ENCODE measurements at regions not wholly inside any gene's neighbourhood (a gene's known extent, or its start where the extent isn't known, plus 50 kb on each side); places are given as distances from the start of the nearest gene placed in this dataset.

GRCh38 chr2:82124629-82125028 lies 1820.1 kb upstream of the LRRTM1 start:
- Histone ChIP-seq H3K27me3 (ENCODE audit: low read length) (no peaks in the 10 kb centered on the region), H4K20me1 (ENCODE audit: low read depth, low read length) (no peaks in the 10 kb centered on the region), H3K36me3 (ENCODE audit: low read length) (no peaks in the 10 kb centered on the region), H3K27ac (ENCODE audit: low read depth, low read length) (no peak overlapping the region), H3K9me2 (replicated peaks; ENCODE audit: insufficient read depth, low read length) (no peaks in the 10 kb centered on the region), H3K79me2 (ENCODE audit: insufficient read depth, low read length) (no peaks in the 10 kb centered on the region), H3K4me2 (ENCODE audit: low read depth, low read length, poor library complexity, severe bottlenecking) (no peak overlapping the region), H2AFZ (ENCODE audit: low read depth, low read length, severe bottlenecking) (no peak overlapping the region), H3F3A (ENCODE audit: insufficient read depth) (no peaks in the 10 kb centered on the region), H3K9me3 (ENCODE audit: insufficient read depth, low read length) (no peaks in the 10 kb centered on the region), H3K9ac (ENCODE audit: low read length) (no peak overlapping the region), H3K4me3 (ENCODE audit: insufficient read depth, low read length, poor library complexity, severe bottlenecking) (no peak overlapping the region)
- TF ChIP-seq EZH2phosphoT487 (conservative IDR thresholded peaks at IDR 0.05; ENCODE audit: low read length): no peak
- TF ChIP-seq, protein P1, sequence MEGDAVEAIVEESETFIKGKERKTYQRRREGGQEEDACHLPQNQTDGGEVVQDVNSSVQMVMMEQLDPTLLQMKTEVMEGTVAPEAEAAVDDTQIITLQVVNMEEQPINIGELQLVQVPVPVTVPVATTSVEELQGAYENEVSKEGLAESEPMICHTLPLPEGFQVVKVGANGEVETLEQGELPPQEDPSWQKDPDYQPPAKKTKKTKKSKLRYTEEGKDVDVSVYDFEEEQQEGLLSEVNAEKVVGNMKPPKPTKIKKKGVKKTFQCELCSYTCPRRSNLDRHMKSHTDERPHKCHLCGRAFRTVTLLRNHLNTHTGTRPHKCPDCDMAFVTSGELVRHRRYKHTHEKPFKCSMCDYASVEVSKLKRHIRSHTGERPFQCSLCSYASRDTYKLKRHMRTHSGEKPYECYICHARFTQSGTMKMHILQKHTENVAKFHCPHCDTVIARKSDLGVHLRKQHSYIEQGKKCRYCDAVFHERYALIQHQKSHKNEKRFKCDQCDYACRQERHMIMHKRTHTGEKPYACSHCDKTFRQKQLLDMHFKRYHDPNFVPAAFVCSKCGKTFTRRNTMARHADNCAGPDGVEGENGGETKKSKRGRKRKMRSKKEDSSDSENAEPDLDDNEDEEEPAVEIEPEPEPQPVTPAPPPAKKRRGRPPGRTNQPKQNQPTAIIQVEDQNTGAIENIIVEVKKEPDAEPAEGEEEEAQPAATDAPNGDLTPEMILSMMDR (IDR thresholded peaks at IDR 0.05; ENCODE audit: insufficient read depth, low read length, poor library complexity, severe bottlenecking): no peak

GRCh38 chr2:82120654-82121053 lies 1816.1 kb upstream of the LRRTM1 start:
- H2AFZ ChIP-seq (ENCODE audit: low read depth, low read length, severe bottlenecking): no peak overlapping the region
- H3K9me2 ChIP-seq (replicated peaks; ENCODE audit: insufficient read depth, low read length): no peaks in the 10 kb centered on the region
- H3K27ac ChIP-seq (ENCODE audit: low read depth, low read length): no peak overlapping the region
- no peak overlapping the region for H3K9ac ChIP-seq (ENCODE audit: low read length)
- no peaks in the 10 kb centered on the region for H3F3A ChIP-seq (ENCODE audit: insufficient read depth)
- TF ChIP-seq, protein P1 (IDR thresholded peaks at IDR 0.05; ENCODE audit: insufficient read depth, low read length, poor library complexity, severe bottlenecking): no peak
- no peak for TF ChIP-seq EZH2phosphoT487 (conservative IDR thresholded peaks at IDR 0.05; ENCODE audit: low read length)
- no peak overlapping the region for H3K4me3 ChIP-seq (ENCODE audit: insufficient read depth, low read length, poor library complexity, severe bottlenecking)
- H3K36me3 ChIP-seq (ENCODE audit: low read length): no peaks in the 10 kb centered on the region
- no peaks in the 10 kb centered on the region for H4K20me1 ChIP-seq (ENCODE audit: low read depth, low read length)
- H3K9me3 ChIP-seq (ENCODE audit: insufficient read depth, low read length): no peaks in the 10 kb centered on the region
- H3K4me2 ChIP-seq (ENCODE audit: low read depth, low read length, poor library complexity, severe bottlenecking): no peak overlapping the region
- no peaks in the 10 kb centered on the region for H3K79me2 ChIP-seq (ENCODE audit: insufficient read depth, low read length)
- no peaks in the 10 kb centered on the region for H3K27me3 ChIP-seq (ENCODE audit: low read length)

GRCh38 chr2:82120115-82120514 lies 1815.6 kb upstream of the LRRTM1 start:
- Histone ChIP-seq H3K9ac (ENCODE audit: low read length) (no peak overlapping the region), H3K27ac (ENCODE audit: low read depth, low read length) (no peak overlapping the region), H3K4me2 (ENCODE audit: low read depth, low read length, poor library complexity, severe bottlenecking) (no peak overlapping the region), H3K4me3 (ENCODE audit: insufficient read depth, low read length, poor library complexity, severe bottlenecking) (no peak overlapping the region), H3K79me2 (ENCODE audit: insufficient read depth, low read length) (no peaks in the 10 kb centered on the region), H2AFZ (ENCODE audit: low read depth, low read length, severe bottlenecking) (no peak overlapping the region), H3K27me3 (ENCODE audit: low read length) (no peaks in the 10 kb centered on the region), H3K36me3 (ENCODE audit: low read length) (no peaks in the 10 kb centered on the region), H4K20me1 (ENCODE audit: low read depth, low read length) (no peaks in the 10 kb centered on the region), H3K9me3 (ENCODE audit: insufficient read depth, low read length) (no peaks in the 10 kb centered on the region), H3K9me2 (replicated peaks; ENCODE audit: insufficient read depth, low read length) (no peaks in the 10 kb centered on the region), H3F3A (ENCODE audit: insufficient read depth) (no peaks in the 10 kb centered on the region)
- TF ChIP-seq, protein P1 (IDR thresholded peaks at IDR 0.05; ENCODE audit: insufficient read depth, low read length, poor library complexity, severe bottlenecking): no peak
- TF ChIP-seq EZH2phosphoT487 (conservative IDR thresholded peaks at IDR 0.05; ENCODE audit: low read length): no peak

Data from SU-DHL-6 (cell line).